OCI-LY3 (cell line): ENCODE measurements at regions not wholly inside any gene's neighbourhood (a gene's known extent, or its start where the extent isn't known, plus 50 kb on each side); places are given as distances from the start of the nearest gene placed in this dataset.

ENCODE experiments used
- H2AFZ ChIP-seq: fragments of 200-600, 300-600 bp; shearing (Covaris generic); 2 replicates; pipeline ENCODE4 v1.6.0; 2014; ENCODE audit warnings: antibody characterized with exemption, low read depth, low read length
- H3K27ac ChIP-seq: fragments of 200-600, 300-600 bp; sonication (generic); 2 replicates; pipeline ENCODE4 v1.5.1; 2014; ENCODE audit warnings: mild to moderate bottlenecking, low read length, moderate library complexity, mixed read lengths
- H3K27me3 ChIP-seq: fragments of 200-600, 300-600 bp; sonication (generic); 2 replicates; pipeline ENCODE4 v1.6.1; 2014; ENCODE audit warnings: low read depth, low read length, mixed read lengths
- H3K36me3 ChIP-seq: fragments of 200-600, 300-600 bp; sonication (generic); replicated peaks from 2 replicates; pipeline ENCODE3; 2014; ENCODE audit warnings: low read depth, low read length, mixed read lengths
- H3K4me1 ChIP-seq: fragments of 300-600, 200-600 bp; sonication (generic); 2 replicates; pipeline ENCODE4 v1.6.1; 2014; ENCODE audit warnings: low read length, mixed read lengths
- H3K4me2 ChIP-seq: fragments of 200-600, 300-600 bp; sonication (generic); 2 replicates; pipeline ENCODE4 v1.6.1; 2014; ENCODE audit warnings: low read length, mixed read lengths
- H3K4me3 ChIP-seq: fragments of 300-600, 200-600 bp; sonication (generic); 2 replicates; pipeline ENCODE4 v1.5.1; 2014; ENCODE audit warnings: antibody characterized with exemption, mild to moderate bottlenecking, low read length, moderate library complexity
- H3K79me2 ChIP-seq: fragments of 300-600, 200-600 bp; shearing (Covaris generic); 2 replicates; pipeline ENCODE4 v1.6.1; 2014; ENCODE audit warnings: mild to moderate bottlenecking, low read length, mixed read lengths
- H3K9ac ChIP-seq: fragments of 300-600, 200-600 bp; shearing (Covaris generic); 2 replicates; pipeline ENCODE4 v1.6.0; 2014; ENCODE audit warnings: mild to moderate bottlenecking, low read length, moderate library complexity
- H3K9me3 ChIP-seq: fragments of 200-600, 300-600 bp; shearing (Covaris generic); 2 replicates; pipeline ENCODE4 v1.6.1; 2014; ENCODE audit warnings: low read length, mixed read lengths; ENCODE audit not compliant: insufficient read depth
- H4K20me1 ChIP-seq: fragments of 200-600, 300-600 bp; sonication (generic); 2 replicates; pipeline ENCODE4 v1.6.1; 2016; ENCODE audit warnings: low read length, mixed read lengths; ENCODE audit not compliant: insufficient read depth
- EZH2phosphoT487 ChIP-seq: fragments of 200-600 bp; shearing (Covaris generic); IDR thresholded peaks from 2 replicates; pipeline ENCODE4 v1.6.1; 2018; ENCODE audit warnings: antibody characterized with exemption, mixed run types, low read depth
- TF ChIP-seq, protein P1 (sequence below): fragments of 200-600, 300-600 bp; sonication (generic); IDR thresholded peaks from 2 replicates; pipeline ENCODE4 v1.5.1; 2014; ENCODE audit warnings: antibody characterized with exemption, low read length, low read depth

DNA sequence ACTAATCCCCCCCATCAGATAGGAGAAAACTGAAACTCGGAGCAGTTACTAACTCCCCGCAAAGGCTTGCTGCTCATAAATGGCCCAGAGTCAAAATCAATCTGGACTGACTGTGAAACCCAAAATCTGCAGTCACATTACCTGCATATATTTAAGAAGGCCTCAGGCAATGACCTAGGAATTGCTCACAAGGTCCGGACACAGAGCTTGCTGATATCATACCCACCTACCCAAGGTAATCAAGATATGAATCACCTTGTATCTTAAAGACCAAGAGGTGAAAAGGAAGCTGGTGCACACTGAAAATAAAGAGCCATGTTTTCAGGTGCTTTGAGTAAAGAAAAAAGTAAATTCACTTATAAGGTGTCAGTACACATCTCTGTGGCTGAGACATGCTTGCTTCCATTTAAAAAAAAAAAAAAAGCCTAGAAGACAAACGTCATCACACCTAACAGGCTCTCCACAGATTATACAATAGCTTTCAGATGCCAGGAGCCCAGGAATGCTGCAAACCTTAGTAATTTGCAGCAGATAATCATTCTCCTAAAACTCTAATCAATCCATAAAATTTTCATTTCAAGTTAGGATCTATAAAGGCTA, 195.4 kb downstream of the ZEB2 start:
- Histone ChIP-seq H3K4me2 (peak overlapping the region; percentile 72), H3K79me2 (peaks cover 87% of the 10 kb centered on the region)
- TF ChIP-seq, protein P1, sequence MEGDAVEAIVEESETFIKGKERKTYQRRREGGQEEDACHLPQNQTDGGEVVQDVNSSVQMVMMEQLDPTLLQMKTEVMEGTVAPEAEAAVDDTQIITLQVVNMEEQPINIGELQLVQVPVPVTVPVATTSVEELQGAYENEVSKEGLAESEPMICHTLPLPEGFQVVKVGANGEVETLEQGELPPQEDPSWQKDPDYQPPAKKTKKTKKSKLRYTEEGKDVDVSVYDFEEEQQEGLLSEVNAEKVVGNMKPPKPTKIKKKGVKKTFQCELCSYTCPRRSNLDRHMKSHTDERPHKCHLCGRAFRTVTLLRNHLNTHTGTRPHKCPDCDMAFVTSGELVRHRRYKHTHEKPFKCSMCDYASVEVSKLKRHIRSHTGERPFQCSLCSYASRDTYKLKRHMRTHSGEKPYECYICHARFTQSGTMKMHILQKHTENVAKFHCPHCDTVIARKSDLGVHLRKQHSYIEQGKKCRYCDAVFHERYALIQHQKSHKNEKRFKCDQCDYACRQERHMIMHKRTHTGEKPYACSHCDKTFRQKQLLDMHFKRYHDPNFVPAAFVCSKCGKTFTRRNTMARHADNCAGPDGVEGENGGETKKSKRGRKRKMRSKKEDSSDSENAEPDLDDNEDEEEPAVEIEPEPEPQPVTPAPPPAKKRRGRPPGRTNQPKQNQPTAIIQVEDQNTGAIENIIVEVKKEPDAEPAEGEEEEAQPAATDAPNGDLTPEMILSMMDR = no peak
- no peak for TF ChIP-seq EZH2phosphoT487

DNA sequence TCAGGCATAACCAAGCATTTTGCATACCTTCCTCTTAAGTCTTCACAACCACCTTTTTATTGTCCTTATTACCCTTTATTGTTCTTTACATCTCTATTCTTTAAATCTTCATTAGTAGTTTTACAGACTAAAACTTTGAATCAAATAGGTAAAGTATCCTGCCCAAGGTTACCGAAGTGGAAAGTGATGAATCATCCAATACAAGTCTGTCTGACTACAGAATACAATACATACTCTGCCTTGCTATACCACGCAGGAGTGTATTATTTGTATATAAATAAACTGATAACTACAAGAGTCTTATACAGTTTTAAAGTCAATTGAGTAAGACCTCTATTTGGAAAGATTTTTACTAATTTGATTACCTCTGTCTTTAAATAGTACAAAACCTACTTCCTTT, 196.0 kb downstream of the ZEB2 start:
- H3K27ac ChIP-seq = 0 out of 2 replicates have a peak overlapping the region, but pooled peaks have one; percentile 38
- H4K20me1 ChIP-seq = no peaks in the 10 kb centered on the region
- H3K9ac ChIP-seq = peak overlapping the region; percentile 23
- peaks cover 83% of the 10 kb centered on the region for H3K79me2 ChIP-seq
- TF ChIP-seq, protein P1 = no peak
- TF ChIP-seq EZH2phosphoT487 = no peak
- H3K36me3 ChIP-seq = no peaks in the 10 kb centered on the region
- no peaks in the 10 kb centered on the region for H3K9me3 ChIP-seq
- H3K4me1 ChIP-seq = peaks cover 23% of the 10 kb centered on the region
- H2AFZ ChIP-seq = no peak overlapping the region
- H3K4me3 ChIP-seq = peak overlapping the region; percentile 48
- peak overlapping the region; percentile 72 for H3K4me2 ChIP-seq
- H3K27me3 ChIP-seq = no peaks in the 10 kb centered on the region

More for the DNA sequence above, 195.4 kb downstream of the ZEB2 start:
- H3K4me3 ChIP-seq = peak overlapping the region; percentile 48
- peaks cover 23% of the 10 kb centered on the region for H3K4me1 ChIP-seq
- H3K27me3 ChIP-seq = no peaks in the 10 kb centered on the region
- no peaks in the 10 kb centered on the region for H4K20me1 ChIP-seq
- H3K9me3 ChIP-seq = no peaks in the 10 kb centered on the region
- peak overlapping the region; percentile 23 for H3K9ac ChIP-seq
- H3K27ac ChIP-seq = peak overlapping the region; percentile 38
- H2AFZ ChIP-seq = peak overlapping the region; percentile 14; the same call in 1 of the 2 replicates
- H3K36me3 ChIP-seq = peaks cover under 1% of the 10 kb centered on the region

DNA sequence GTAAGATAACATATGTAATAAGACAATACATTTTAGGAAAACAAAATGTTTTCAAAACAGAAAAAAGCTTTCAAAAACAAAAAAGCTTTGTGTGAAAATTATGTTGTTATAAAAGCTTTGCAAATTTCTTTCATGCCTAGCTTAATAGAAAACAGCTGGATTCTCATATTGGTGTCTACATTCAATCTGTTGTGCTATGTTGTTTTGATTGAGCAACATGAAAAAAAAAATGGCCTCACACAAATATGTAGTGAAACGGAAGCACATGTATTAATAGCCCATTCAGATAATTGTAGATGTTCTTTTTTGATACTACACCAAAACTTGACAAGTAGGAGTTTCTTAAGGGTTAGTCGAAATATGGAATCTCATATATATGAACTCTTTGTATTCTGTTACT, 197.5 kb downstream of the ZEB2 start:
- TF ChIP-seq EZH2phosphoT487 = no peak
- TF ChIP-seq, protein P1 = no peak
- no peak overlapping the region for H3K4me3 ChIP-seq
- no peaks in the 10 kb centered on the region for H3K36me3 ChIP-seq
- H3K27ac ChIP-seq = no peak overlapping the region
- H4K20me1 ChIP-seq = no peaks in the 10 kb centered on the region
- no peaks in the 10 kb centered on the region for H3K9me3 ChIP-seq
- no peaks in the 10 kb centered on the region for H3K27me3 ChIP-seq
- H3K4me1 ChIP-seq = peaks cover 23% of the 10 kb centered on the region
- H3K9ac ChIP-seq = no peak overlapping the region
- H3K79me2 ChIP-seq = peaks cover 71% of the 10 kb centered on the region
- no peak overlapping the region for H3K4me2 ChIP-seq
- H2AFZ ChIP-seq = no peak overlapping the region

DNA sequence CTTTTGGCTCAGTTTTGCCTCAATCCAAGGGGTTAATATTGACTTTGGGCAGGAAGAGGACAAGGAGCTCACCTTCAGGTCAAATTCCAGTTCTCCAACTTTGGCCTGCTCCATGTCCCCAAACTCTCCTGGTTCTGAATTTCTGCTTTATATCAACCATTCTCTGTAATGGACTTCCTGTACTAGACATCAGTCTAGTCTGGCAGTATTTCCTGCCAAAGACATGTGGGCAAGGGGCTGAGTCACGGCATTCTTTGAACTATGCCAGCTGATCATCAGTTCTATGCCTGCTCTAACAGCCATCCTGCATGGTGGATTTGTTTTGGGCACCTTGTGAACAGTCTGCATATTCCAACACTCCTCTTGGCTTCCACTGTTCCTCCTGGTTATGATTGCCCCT, 199.4 kb downstream of the ZEB2 start:
- H3K4me2 ChIP-seq = no peak overlapping the region
- H2AFZ ChIP-seq = no peak overlapping the region
- no peaks in the 10 kb centered on the region for H4K20me1 ChIP-seq
- H3K9ac ChIP-seq = no peak overlapping the region
- H3K27ac ChIP-seq = no peak overlapping the region
- no peak overlapping the region for H3K4me3 ChIP-seq
- TF ChIP-seq, protein P1 = no peak
- no peak for TF ChIP-seq EZH2phosphoT487
- H3K36me3 ChIP-seq = no peaks in the 10 kb centered on the region
- H3K79me2 ChIP-seq = peaks cover 63% of the 10 kb centered on the region
- peaks cover 20% of the 10 kb centered on the region for H3K4me1 ChIP-seq
- no peaks in the 10 kb centered on the region for H3K27me3 ChIP-seq
- no peaks in the 10 kb centered on the region for H3K9me3 ChIP-seq
